K562 (cell line): ENCODE measurements at regions not wholly inside any gene's neighbourhood (a gene's known extent, or its start where the extent isn't known, plus 50 kb on each side); places are given as distances from the start of the nearest gene placed in this dataset.

Source experiments
- BDP1 ChIP-seq: IDR thresholded peaks from 3 replicates; pipeline ENCODE4 v1.6.1; 2011; ENCODE audit not compliant: insufficient read length, insufficient read depth
- BMI1 ChIP-seq: fragments of 150-350 bp; IDR thresholded peaks from 2 replicates; pipeline ENCODE4 v1.6.1; 2014; ENCODE audit warnings: low read length
- C11orf30 ChIP-seq: fragments of 450-650 bp; IDR thresholded peaks from 2 replicates; pipeline ENCODE4 v1.6.1; 2016; ENCODE audit warnings: low read depth, mild to moderate bottlenecking
- CBFA2T2 ChIP-seq: fragments of 450-650 bp; conservative IDR thresholded peaks from 2 replicates; pipeline ENCODE4 v1.6.1; 2017; ENCODE audit warnings: mild to moderate bottlenecking
- CC2D1A ChIP-seq: fragments of 450-650 bp; IDR thresholded peaks from 2 replicates; pipeline ENCODE4 v1.6.1; 2017; ENCODE audit warnings: mild to moderate bottlenecking
- DACH1 ChIP-seq: fragments of 450-650 bp; IDR thresholded peaks from 2 replicates; pipeline ENCODE4 v1.6.1; 2018; ENCODE audit not compliant: partially characterized antibody
- ERF ChIP-seq: fragments of 450-650 bp; formaldehyde crosslinking; IDR thresholded peaks from 2 replicates; pipeline ENCODE4 v1.4.0; 2020; ENCODE audit warnings: mild to moderate bottlenecking, mixed read lengths
- ESRRB ChIP-seq: fragments of 250-450 bp; sonication (Bioruptor Pico); IDR thresholded peaks from 2 replicates; pipeline ENCODE4 v1.5.0; 2020; ENCODE audit warnings: mild to moderate bottlenecking, moderate library complexity, borderline replicate concordance
- FOXK1 ChIP-seq: sonication (generic); formaldehyde crosslinking; IDR thresholded peaks from 2 replicates; pipeline ENCODE4 v1.8.0; 2022; ENCODE audit warnings: missing genetic modification reagents, mild to moderate bottlenecking, borderline replicate concordance
- HLTF ChIP-seq: fragments of 450-650 bp; IDR thresholded peaks from 2 replicates; pipeline ENCODE4 v1.6.1; 2016
- HNRNPLL ChIP-seq: fragments of 200-400 bp; formaldehyde crosslinking; IDR thresholded peaks from 2 replicates; pipeline ENCODE4 v1.6.1; 2017; ENCODE audit warnings: low read length, low read depth, mild to moderate bottlenecking; ENCODE audit not compliant: poor library complexity, severe bottlenecking
- JUND ChIP-seq, 2 experiments: IDR thresholded peaks; 2 replicates in 1 of 2; 3 replicates in 1 of 2; pipeline ENCODE4 v1.6.1; 2011; ENCODE audit warnings: borderline replicate concordance in 2 of 2, low read depth in 2 of 2, low read length in 2 of 2, improper control_type of control experiment in 1 of 2, missing biosample characterization in 1 of 2, missing genetic modification characterization in 1 of 2, missing genetic modification reagents in 1 of 2
- KDM5B ChIP-seq: fragments of 200-600 bp; sonication (generic); IDR thresholded peaks from 2 replicates; pipeline ENCODE4 v1.6.1; 2012; ENCODE audit warnings: low read depth, mild to moderate bottlenecking, moderate library complexity, low read length, control low read depth, inconsistent platforms; ENCODE audit not compliant: insufficient replicate concordance
- MAFF ChIP-seq: IDR thresholded peaks from 2 replicates; pipeline ENCODE4 v1.6.1; 2012; ENCODE audit warnings: low read length, improper control_type of control experiment
- MAFK ChIP-seq: IDR thresholded peaks from 2 replicates; pipeline ENCODE4 v1.6.1; 2011; ENCODE audit warnings: low read length, improper control_type of control experiment
- MCM2 ChIP-seq: fragments of 450-650 bp; IDR thresholded peaks from 2 replicates; pipeline ENCODE4 v1.6.1; 2017; ENCODE audit warnings: low read depth, mild to moderate bottlenecking
- MYNN ChIP-seq, 2 experiments: sonication (generic); formaldehyde crosslinking in 1 of 2; IDR thresholded peaks; 2 replicates each; pipeline versions ENCODE4 v1.5.0 to v1.6.1; 2016 to 2020; ENCODE audit warnings: antibody characterized with exemption in 1 of 2, missing genetic modification reagents in 1 of 2
- NR2C1 ChIP-seq, 2 experiments: fragments of 450-650 bp; IDR thresholded peaks; 2 replicates each; pipeline ENCODE4 v1.6.1; 2017; ENCODE audit warnings: mild to moderate bottlenecking in 2 of 2, antibody characterized with exemption in 1 of 2, inconsistent platforms in 1 of 2, missing compliant biosample characterization in 1 of 2, missing genetic modification characterization in 1 of 2
- PCBP2 ChIP-seq: fragments of 200-400 bp; formaldehyde crosslinking; IDR thresholded peaks from 2 replicates; pipeline ENCODE4 v1.6.1; 2018; ENCODE audit warnings: low read length, low read depth, mild to moderate bottlenecking, moderate library complexity; ENCODE audit not compliant: poor library complexity, severe bottlenecking
- PML ChIP-seq: IDR thresholded peaks from 2 replicates; pipeline ENCODE4 v1.6.1; 2012; ENCODE audit warnings: low read length, inconsistent platforms
- SAFB ChIP-seq: fragments of 200-400 bp; formaldehyde crosslinking; IDR thresholded peaks from 2 replicates; pipeline ENCODE4 v1.6.1; 2017; ENCODE audit warnings: low read depth, low read length, borderline replicate concordance
- SMARCA4 ChIP-seq: fragments of 450-650 bp; IDR thresholded peaks from 2 replicates; pipeline ENCODE4 v1.6.1; 2016
- ZNF232 ChIP-seq: sonication (generic); formaldehyde crosslinking; IDR thresholded peaks from 2 replicates; pipeline ENCODE4 v1.8.0; 2022; ENCODE audit warnings: mild to moderate bottlenecking, missing genetic modification reagents
- ZNF282 ChIP-seq: sonication (generic); formaldehyde crosslinking; IDR thresholded peaks from 2 replicates; pipeline ENCODE4 v1.8.1; 2023; ENCODE audit warnings: missing genetic modification reagents
- ZNF316 ChIP-seq: fragments of 450-650 bp; IDR thresholded peaks from 2 replicates; pipeline ENCODE4 v1.6.1; 2016
- ZNF696 ChIP-seq: fragments of 250-450 bp; sonication (Bioruptor Pico); conservative IDR thresholded peaks from 2 replicates; pipeline ENCODE4 v1.4.0; 2020; ENCODE audit warnings: mild to moderate bottlenecking, moderate library complexity
- TF ChIP-seq, protein P1 (sequence below): fragments of 250-450 bp; sonication (Bioruptor Pico); IDR thresholded peaks from 2 replicates; pipeline ENCODE4 v1.5.0; 2020; ENCODE audit warnings: mild to moderate bottlenecking
- TF ChIP-seq, protein P2 (sequence below): sonication (generic); formaldehyde crosslinking; IDR thresholded peaks from 2 replicates; pipeline ENCODE4 v1.8.1; 2022; ENCODE audit warnings: missing genetic modification reagents

DNA sequence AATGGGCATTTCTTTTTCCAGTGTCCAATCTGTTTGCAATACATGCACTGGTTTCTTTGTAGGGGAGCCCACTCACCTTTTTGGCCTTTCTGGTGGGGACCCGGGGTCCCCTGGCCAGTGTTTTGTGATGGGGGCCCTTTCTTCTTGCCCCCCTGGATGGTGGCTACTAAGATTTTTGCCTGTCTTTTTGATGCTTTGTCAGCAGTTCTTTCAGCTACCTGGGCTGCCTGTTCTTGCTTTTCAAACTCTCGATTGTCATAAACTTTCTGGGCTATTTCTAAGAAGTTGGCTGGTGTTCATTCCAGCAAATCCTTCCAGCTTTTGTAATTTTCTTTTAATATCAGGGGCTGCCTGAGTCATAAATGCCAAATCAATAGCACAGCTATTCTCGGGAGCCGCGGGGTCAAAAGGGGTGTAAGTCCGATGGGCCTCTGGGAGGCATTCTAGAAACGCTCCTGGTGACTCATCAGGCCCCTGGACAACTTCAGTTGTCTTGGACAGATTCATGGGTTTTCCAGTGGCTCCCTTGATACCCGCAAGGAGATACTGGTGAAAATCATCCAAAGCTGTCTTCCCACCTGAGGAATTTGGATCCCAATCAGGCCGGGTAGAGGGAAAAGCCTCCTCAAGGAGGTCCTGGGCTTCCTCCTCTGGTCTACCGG lies 79.0 kb downstream of the PRR15 start (continued):
- TF ChIP-seq MAFK (peak; percentile 55), SMARCA4 (no peak), ZNF696 (CRISPR knock-in tag) (no peak), PCBP2 (no peak), ZNF232 (no peak), C11orf30 (peak; percentile 83), ZNF282 (CRISPR knock-in tag) (no peak), CBFA2T2 (no peak), ERF (no peak), BDP1 (no peak), KDM5B (no peak), FOXK1 (CRISPR knock-in tag) (no peak), PML (no peak), ESRRB (CRISPR knock-in tag) (no peak), MYNN (IDR thresholded peaks at IDR 0.05) (no peak), MYNN (CRISPR knock-in tag; IDR thresholded peaks at IDR 0.05) (no peak), CC2D1A (no peak), ZNF316 (peak; percentile 82), NR2C1 (IDR thresholded peaks at IDR 0.05) (no peak), NR2C1 (tag; IDR thresholded peaks at IDR 0.05) (no peak), HLTF (no peak), DACH1 (no peak), MCM2 (no peak), BMI1 (no peak), HNRNPLL (no peak), SAFB (no peak), MAFF (peak; percentile 61), JUND (IDR thresholded peaks at IDR 0.05; ENCODE audit: borderline replicate concordance, low read depth, low read length) (peak; percentile 73; the same call in 1 of the 2 replicates), JUND (tag; IDR thresholded peaks at IDR 0.05; ENCODE audit: borderline replicate concordance, low read depth, low read length) (peak; percentile 35; the same call in 1 of the 3 replicates)
- TF ChIP-seq, protein P1, sequence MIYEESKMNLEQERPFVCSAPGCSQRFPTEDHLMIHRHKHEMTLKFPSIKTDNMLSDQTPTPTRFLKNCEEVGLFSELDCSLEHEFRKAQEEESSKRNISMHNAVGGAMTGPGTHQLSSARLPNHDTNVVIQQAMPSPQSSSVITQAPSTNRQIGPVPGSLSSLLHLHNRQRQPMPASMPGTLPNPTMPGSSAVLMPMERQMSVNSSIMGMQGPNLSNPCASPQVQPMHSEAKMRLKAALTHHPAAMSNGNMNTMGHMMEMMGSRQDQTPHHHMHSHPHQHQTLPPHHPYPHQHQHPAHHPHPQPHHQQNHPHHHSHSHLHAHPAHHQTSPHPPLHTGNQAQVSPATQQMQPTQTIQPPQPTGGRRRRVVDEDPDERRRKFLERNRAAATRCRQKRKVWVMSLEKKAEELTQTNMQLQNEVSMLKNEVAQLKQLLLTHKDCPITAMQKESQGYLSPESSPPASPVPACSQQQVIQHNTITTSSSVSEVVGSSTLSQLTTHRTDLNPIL (CRISPR knock-in tag), result no peak
- TF ChIP-seq, protein P2, sequence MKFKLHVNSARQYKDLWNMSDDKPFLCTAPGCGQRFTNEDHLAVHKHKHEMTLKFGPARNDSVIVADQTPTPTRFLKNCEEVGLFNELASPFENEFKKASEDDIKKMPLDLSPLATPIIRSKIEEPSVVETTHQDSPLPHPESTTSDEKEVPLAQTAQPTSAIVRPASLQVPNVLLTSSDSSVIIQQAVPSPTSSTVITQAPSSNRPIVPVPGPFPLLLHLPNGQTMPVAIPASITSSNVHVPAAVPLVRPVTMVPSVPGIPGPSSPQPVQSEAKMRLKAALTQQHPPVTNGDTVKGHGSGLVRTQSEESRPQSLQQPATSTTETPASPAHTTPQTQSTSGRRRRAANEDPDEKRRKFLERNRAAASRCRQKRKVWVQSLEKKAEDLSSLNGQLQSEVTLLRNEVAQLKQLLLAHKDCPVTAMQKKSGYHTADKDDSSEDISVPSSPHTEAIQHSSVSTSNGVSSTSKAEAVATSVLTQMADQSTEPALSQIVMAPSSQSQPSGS (CRISPR knock-in tag), result no peak
